NCI-H82 treated with DMSO at 0.1 percent for 48 hours (cell line): ENCODE measurements at regions not wholly inside any gene's neighbourhood (a gene's known extent, or its start where the extent isn't known, plus 50 kb on each side); places are given as distances from the start of the nearest gene placed in this dataset.
"Not testable (repeated sequence)": the region's sequence is repeated elsewhere in the genome, so short reads cannot be mapped to it uniquely, and the experiment has no call there.

Source experiments
- DNase-seq: peaks from one replicate; lab custom pipeline; 2025; ENCODE audit not compliant: unreplicated experiment; lab: John Stamatoyannopoulos, UW

DNA sequence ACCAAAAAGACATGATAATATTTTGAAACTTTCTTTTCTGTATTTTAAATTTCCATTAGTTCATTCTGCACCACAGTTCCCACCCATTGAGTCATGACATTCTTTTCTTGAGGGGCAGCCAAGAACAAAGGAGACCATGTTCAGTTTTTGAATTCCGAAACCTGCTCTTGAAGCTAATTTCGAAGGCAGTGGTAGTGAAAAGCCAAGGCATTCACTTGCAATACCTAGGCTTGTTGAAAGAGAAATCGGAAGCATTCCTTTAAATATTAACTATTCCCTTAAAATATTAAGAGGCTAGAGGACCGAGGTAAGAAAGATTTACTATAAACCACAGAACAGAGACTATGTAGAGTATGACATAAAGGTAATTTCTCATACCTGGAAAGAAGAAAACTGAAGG lies 256.3 kb downstream of the ADGRL2 start:
- DNase-seq, result no peak

DNA sequence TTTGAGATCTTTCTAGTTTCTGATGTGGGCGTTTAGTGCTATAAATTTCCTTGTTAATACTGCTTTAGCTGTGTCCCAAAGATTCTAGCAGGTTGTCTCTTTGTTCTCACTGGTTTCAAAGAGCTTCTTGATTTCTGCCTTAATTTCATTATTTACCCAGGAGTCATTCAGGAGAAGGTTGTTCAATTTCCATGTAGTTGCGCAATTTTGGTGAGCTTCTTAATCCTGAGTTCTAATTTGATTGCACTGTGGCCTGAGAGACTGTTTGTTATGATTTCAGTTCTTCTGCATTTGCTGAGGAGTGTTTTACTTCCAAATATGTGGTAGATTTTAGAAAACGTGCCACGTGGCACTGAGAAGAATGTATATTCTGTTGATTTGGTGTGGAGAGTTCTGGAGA lies 254.6 kb downstream of the ADGRL2 start:
- not testable (repeated sequence) for DNase-seq

DNA sequence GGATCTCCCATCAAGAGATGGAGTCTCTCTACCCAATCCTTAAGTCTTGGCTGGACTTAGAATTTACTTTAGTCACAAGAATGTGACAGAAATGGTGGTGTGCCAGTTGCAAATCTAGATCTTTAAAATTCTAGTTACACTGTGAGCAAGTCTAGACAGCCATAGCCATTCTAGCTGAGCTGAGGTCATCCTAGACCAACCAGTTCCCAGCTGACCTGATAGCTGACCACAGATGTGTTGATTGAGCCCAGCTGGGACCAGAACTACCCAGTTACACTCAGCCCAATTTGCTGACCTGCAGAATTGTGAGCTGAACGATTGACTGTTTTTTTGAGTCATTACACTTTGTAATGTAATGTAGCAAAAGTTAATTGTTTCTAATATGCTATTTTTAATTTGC lies 251.8 kb downstream of the ADGRL2 start:
- no peak for DNase-seq

DNA sequence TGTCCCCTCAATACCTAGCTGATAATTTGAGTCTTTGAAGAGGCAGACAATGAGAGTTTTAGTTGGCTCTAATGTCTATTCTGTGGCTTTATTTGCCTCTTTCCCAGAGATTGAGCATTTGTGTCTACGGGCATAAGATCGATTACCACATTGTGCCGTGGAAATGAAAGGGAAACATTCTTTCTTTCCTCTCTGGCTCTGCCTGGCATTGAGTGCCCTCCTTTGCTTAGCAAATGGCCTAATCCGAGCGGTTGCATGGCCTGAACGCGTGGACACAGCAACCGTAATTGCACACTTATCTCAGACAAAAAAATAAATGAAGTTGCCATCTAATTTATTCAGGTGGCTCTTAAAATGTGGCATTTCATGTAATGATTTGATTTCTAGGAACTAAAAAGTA lies 247.9 kb downstream of the ADGRL2 start:
- DNase-seq, result no peak

DNA sequence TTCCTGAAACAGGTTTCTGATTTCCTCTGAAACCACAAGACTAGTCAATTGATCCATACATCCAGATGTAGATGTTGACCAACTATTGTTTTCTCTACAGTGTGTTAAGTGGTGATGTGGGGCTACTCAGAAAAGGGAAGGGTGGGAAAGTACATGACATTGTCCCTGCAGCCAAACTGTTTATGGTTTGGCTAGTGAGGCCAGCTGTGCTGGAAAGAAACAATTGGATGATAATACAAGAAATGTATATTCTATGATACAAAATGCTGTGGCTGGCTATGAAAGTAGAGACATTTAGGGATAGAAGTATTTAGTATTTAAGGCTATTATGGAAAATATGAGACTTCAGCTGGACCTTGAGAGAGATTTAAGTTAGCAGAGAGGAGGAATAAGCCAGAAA lies 244.5 kb downstream of the ADGRL2 start:
- DNase-seq, result no peak

DNA sequence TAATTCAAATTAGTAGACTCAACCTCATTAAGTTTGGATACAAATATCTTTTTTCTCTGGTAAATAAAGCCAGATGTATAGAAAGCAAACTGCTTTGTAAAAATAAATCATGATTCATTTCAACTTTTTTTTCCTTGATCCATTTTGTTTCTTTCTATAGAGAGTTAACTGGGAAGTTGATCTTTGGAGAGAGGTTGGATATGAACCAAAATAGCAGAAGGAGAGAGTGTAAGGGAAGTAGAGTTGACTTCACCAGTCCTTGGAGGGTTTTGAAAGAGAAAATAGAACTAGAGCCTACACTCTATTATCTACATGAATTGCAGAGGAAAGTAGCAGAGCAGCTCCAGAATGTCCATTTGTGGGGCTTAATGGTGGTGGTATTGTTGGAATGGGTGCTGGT lies 243.8 kb downstream of the ADGRL2 start:
- DNase-seq, result no peak

DNA sequence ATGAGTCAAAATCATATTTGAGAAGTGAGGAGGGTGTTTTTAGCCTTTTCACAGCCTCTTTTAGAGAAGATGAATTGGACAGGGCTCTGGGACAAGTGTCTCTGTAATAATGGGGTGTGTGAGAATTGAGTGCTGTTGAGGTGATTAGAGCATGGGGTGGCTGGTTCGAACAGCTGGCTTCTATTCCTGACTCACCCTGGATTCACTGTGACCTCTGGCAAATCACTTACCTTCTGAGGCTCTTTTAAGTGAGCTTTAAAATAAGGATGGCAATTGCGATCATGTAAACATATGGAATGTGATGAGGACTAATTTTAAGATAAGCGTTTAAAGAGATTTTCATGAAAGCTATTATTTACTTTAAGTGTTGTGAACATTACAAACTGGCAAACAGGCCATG lies 243.4 kb downstream of the ADGRL2 start:
- no peak for DNase-seq

DNA sequence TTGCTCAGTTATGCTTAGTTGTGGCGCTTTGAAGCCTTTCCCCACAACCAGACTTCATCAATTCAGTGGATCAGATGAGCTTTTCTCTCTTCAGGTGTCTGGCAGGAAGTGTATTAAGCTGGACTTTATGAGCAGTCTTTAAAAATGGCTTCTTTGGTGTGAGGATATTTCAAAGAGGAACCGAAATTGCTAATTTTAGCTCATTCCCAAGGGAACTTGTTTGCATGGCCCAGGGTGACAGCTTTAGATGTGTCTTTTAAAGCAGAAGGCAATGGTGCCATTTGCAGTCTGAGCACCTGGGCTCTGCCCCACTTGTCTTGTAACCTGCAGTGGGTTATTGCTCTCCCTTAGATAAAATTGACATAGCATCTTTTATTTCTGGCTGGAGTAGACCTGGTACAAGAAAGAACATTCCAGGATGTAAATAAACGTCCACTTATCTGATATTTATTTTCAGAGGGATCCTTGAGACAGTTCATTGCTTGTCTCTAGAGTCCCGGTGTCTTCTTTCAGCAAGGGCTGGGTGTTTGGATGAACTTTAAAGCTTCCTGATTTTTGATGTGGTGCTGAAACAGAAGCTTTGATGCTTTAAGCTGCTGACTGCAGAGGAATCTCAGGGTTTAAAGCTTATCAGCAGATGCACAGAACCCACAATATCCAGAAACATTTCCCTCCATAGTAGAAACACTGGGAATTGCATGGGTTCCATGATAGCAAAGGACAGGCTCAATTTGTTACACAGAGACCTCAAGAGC lies 241.7 kb downstream of the ADGRL2 start:
- no peak for DNase-seq
